ENCODE measurements at regions not wholly inside any gene's neighbourhood (a gene's known extent, or its start where the extent isn't known, plus 50 kb on each side); places are given as distances from the start of the nearest gene placed in this dataset.

- Histone ChIP-seq H3K36me3 (ENCODE audit: insufficient read depth in 1 of 2, low read depth in 1 of 2) (no peaks in the 10 kb centered on the region), H3K4me1 (no peaks in the 10 kb centered on the region), H3K27ac (no peak overlapping the region), H3K9me3 (no peaks in the 10 kb centered on the region), H3K4me3 (no peak overlapping the region), H3K27me3 (ENCODE audit: insufficient read depth in 3 of 3, low read length in 2 of 3) (no peaks in the 10 kb centered on the region)
- intact Hi-C loops (cut with DNase I), result no loop called here
- DNase-seq (no peak), ATAC-seq (no peak)
- WGBS, 3 donors, result 71 to 75% (median 75%) methylated on average over 7 of the region's 7 CpGs
- TF ChIP-seq, protein P1, sequence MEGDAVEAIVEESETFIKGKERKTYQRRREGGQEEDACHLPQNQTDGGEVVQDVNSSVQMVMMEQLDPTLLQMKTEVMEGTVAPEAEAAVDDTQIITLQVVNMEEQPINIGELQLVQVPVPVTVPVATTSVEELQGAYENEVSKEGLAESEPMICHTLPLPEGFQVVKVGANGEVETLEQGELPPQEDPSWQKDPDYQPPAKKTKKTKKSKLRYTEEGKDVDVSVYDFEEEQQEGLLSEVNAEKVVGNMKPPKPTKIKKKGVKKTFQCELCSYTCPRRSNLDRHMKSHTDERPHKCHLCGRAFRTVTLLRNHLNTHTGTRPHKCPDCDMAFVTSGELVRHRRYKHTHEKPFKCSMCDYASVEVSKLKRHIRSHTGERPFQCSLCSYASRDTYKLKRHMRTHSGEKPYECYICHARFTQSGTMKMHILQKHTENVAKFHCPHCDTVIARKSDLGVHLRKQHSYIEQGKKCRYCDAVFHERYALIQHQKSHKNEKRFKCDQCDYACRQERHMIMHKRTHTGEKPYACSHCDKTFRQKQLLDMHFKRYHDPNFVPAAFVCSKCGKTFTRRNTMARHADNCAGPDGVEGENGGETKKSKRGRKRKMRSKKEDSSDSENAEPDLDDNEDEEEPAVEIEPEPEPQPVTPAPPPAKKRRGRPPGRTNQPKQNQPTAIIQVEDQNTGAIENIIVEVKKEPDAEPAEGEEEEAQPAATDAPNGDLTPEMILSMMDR (IDR thresholded peaks at IDR 0.05), result no peak
These were observed 57.3 kb upstream of the MET start for GRCh38 chr7:116614499-116615262.

- no peak overlapping the region for H3K4me3 ChIP-seq
- H3K4me1 ChIP-seq, result no peaks in the 10 kb centered on the region
- H3K36me3 ChIP-seq (ENCODE audit: insufficient read depth in 1 of 2, low read depth in 1 of 2), result no peaks in the 10 kb centered on the region
- 21 to 37% (median 24%) methylated on average over 2 of the region's 2 CpGs for WGBS, 3 donors
- DNase-seq (no peak), ATAC-seq (no peak)
- H3K27me3 ChIP-seq (ENCODE audit: insufficient read depth in 3 of 3, low read length in 2 of 3), result no peaks in the 10 kb centered on the region
- TF ChIP-seq, protein P1 (IDR thresholded peaks at IDR 0.05), result no peak
- H3K27ac ChIP-seq, result no peak overlapping the region
- intact Hi-C loops (cut with DNase I), result no loop called here
- no peaks in the 10 kb centered on the region for H3K9me3 ChIP-seq
These were observed 55.4 kb upstream of the MET start for GRCh38 chr7:116616555-116617059.

DNA sequence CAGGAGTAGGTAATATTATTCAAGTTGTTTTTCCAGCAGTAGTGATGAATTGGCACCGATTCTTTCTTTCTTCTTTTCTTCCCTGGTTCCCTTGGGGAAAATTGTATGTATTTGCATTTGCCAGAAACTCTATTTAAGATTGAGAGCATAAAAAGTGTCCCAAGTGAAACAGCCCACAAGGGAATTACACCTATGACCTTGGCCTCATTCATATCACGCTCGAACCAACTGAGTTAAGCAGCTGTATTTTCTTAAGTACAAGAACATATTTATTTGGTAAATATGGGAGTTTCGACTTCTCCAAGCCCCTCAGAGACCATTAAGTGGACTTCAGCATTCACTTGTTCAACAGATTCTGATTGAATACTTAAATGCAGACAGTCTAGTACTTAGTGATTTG lies 54.1 kb upstream of the MET start:
- Histone ChIP-seq H3K4me3 (no peak overlapping the region), H3K4me1 (no peaks in the 10 kb centered on the region), H3K9me3 (no peaks in the 10 kb centered on the region), H3K36me3 (ENCODE audit: insufficient read depth in 1 of 2, low read depth in 1 of 2) (no peaks in the 10 kb centered on the region), H3K27ac (no peak overlapping the region), H3K27me3 (ENCODE audit: insufficient read depth in 3 of 3, low read length in 2 of 3) (no peaks in the 10 kb centered on the region)
- DNase-seq (no peak), ATAC-seq (no peak)
- TF ChIP-seq, protein P1 (IDR thresholded peaks at IDR 0.05), result no peak
- intact Hi-C loops (cut with DNase I), result loop anchor here in 1 of 2 donors (2.0 kb wide), 1 partner anchor 63 kb away; no protein-coding TSS in a partner anchor
- WGBS, 3 donors, result 55 to 57% (median 55%) methylated on average over 4 of the region's 4 CpGs

DNA sequence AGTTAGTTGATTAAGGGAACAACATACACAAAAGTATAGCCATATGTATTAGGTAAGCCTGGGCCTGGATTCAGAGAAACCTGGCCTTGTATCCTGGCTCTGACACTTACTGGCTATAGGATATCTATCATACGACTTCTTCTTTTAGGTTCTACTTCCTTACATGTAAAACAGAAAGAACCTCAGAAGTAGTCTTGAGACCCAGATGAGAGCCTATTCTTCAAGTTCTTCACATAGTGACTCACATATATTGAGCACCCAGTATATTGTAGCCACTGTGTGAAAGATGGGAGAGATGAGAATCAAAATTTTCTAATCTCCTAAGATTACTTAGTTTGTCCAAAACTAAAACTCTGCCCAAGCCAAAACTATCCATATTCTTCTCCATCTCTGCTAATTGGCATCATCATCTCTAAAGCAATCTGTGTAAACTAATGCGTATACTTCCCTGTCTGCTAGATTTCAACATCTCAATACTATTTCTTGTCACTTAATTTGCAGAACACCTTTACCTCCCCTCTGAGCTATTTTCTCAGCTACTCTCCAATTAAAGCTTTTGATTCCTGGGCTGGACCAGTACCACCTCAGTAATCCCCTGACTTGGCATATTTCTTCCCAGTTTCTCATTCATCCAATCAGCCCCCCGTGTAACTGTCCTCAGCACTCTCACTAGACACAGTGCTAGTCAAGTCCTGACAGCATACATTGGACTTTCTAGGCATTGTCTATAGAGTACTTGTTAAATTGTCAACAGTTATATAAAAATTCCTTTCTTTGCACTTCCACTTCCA lies 53.5 kb upstream of the MET start:
- Histone ChIP-seq H3K36me3 (ENCODE audit: insufficient read depth in 1 of 2, low read depth in 1 of 2) (no peaks in the 10 kb centered on the region), H3K9me3 (no peaks in the 10 kb centered on the region), H3K4me3 (no peak overlapping the region), H3K27ac (no peak overlapping the region), H3K4me1 (no peaks in the 10 kb centered on the region), H3K27me3 (ENCODE audit: insufficient read depth in 3 of 3, low read length in 2 of 3) (no peaks in the 10 kb centered on the region)
- intact Hi-C loops (cut with DNase I), result loop anchor here in 1 of 2 donors (2.0 kb wide), 1 partner anchor 64 kb away; no protein-coding TSS in a partner anchor
- TF ChIP-seq, protein P1 (IDR thresholded peaks at IDR 0.05), result no peak
- ATAC-seq (no peak), DNase-seq (no peak)
- WGBS, 3 donors, result 74 to 89% (median 84%) methylated on average over 3 of the region's 3 CpGs

All from psoas muscle (tissue), 7 donors.